ENCODE measurements at regions not wholly inside any gene's neighbourhood (a gene's known extent, or its start where the extent isn't known, plus 50 kb on each side); places are given as distances from the start of the nearest gene placed in this dataset.

DNA sequence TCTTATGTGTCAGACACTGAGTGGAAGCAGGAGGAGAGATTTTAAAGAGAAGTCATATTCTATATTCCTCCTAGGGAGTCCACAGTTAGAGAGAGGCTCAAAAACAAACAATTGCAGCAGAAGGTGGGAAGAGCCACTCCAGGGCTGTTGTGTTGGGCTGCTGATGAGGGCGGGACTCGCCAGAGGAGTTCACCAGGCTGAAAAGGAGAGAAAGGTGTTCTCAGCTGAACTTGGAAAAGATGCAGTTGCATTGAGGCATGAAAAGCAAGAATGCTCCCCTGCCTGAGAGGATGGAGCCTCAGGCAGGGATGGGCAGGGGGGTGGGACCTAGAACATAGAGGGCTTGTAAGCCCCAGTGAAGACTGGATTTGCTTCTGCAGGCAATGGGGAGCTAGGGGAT lies 324.2 kb downstream of the CXCL12 start:
- WGBS, 2 donors, result 69 to 85% methylated on average over 2 of the region's 2 CpGs
- no peak for DNase-seq
- TF ChIP-seq CTCF (IDR thresholded peaks at IDR 0.05), result no peak
- TF ChIP-seq POLR2A (IDR thresholded peaks at IDR 0.05), result no peak
- no peaks in the 10 kb centered on the region for H3K36me3 ChIP-seq (ENCODE audit: low read depth, missing control alignments)
- no peak overlapping the region for H3K4me3 ChIP-seq
- H3K4me1 ChIP-seq, result peaks cover 6% of the 10 kb centered on the region
- H3K9me3 ChIP-seq, result no peaks in the 10 kb centered on the region
- no peak overlapping the region for H3K27ac ChIP-seq
- no peaks in the 10 kb centered on the region for H3K27me3 ChIP-seq
- intact Hi-C loops (cut with DNase I; ENCODE audit: low total_unique reads), result no loop called here

GRCh38 chr10:44060221-44060620 lies 324.7 kb downstream of the CXCL12 start:
- intact Hi-C loops (cut with DNase I; ENCODE audit: low total_unique reads), result no loop called here
- Histone ChIP-seq H3K27ac (no peak overlapping the region), H3K9me3 (no peaks in the 10 kb centered on the region), H3K4me3 (no peak overlapping the region), H3K27me3 (no peaks in the 10 kb centered on the region), H3K4me1 (peaks cover 3% of the 10 kb centered on the region), H3K36me3 (ENCODE audit: low read depth, missing control alignments) (no peaks in the 10 kb centered on the region)
- peak; percentile 24 for DNase-seq
- WGBS, 2 donors, result 27 to 31% methylated on average over 2 of the region's 2 CpGs
- TF ChIP-seq CTCF (IDR thresholded peaks at IDR 0.05), result no peak

GRCh38 chr10:44058259-44058658 lies 326.6 kb downstream of the CXCL12 start:
- intact Hi-C loops (cut with DNase I; ENCODE audit: low total_unique reads), result no loop called here
- Histone ChIP-seq H3K27ac (no peak overlapping the region), H3K4me1 (peaks cover 3% of the 10 kb centered on the region), H3K36me3 (ENCODE audit: low read depth, missing control alignments) (no peaks in the 10 kb centered on the region), H3K9me3 (no peaks in the 10 kb centered on the region), H3K27me3 (no peaks in the 10 kb centered on the region), H3K4me3 (no peak overlapping the region)
- DNase-seq, result no peak
- 94 to 96% methylated on average over 3 of the region's 3 CpGs for WGBS, 2 donors
- TF ChIP-seq CTCF (IDR thresholded peaks at IDR 0.05) (no peak), POLR2A (IDR thresholded peaks at IDR 0.05) (no peak)

- intact Hi-C loops (cut with DNase I; ENCODE audit: low total_unique reads), result no loop called here
- no peak overlapping the region for H3K4me3 ChIP-seq
- no peak overlapping the region for H3K27ac ChIP-seq
- H3K36me3 ChIP-seq (ENCODE audit: low read depth, missing control alignments), result no peaks in the 10 kb centered on the region
- no peaks in the 10 kb centered on the region for H3K27me3 ChIP-seq
- WGBS, 2 donors, result 33 to 63% methylated on average over 17 to 27 of the region's 27 CpGs
- DNase-seq, result no peak
- H3K4me1 ChIP-seq, result peaks cover 3% of the 10 kb centered on the region
- TF ChIP-seq CTCF (IDR thresholded peaks at IDR 0.05), result no peak
- H3K9me3 ChIP-seq, result no peaks in the 10 kb centered on the region
Observed at GRCh38 chr10:44056967-44057805, 327.7 kb downstream of the CXCL12 start.

DNA sequence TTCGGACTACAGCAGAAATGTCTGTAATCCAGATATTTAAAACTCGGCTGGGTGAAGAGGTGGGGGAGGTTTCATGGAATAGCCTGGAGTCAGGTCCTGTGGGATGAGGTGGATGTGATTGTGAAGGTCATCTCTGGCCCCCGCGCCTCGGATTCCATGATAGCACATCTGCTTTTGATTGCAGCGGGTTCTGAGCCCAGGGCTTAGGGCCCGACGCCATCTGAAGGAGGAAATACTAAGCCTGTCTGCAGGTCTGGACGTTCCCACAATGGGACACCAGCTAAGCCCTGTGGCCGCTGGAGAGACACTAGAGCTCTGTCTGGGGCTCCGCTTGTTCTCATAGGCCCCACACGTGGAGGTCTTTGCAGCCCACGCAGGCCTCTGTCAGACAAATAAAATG lies 328.7 kb downstream of the CXCL12 start:
- Histone ChIP-seq H3K27ac (no peak overlapping the region), H3K27me3 (no peaks in the 10 kb centered on the region), H3K4me1 (peaks cover 3% of the 10 kb centered on the region), H3K4me3 (no peak overlapping the region), H3K9me3 (no peaks in the 10 kb centered on the region), H3K36me3 (ENCODE audit: low read depth, missing control alignments) (no peaks in the 10 kb centered on the region)
- TF ChIP-seq CTCF (IDR thresholded peaks at IDR 0.05) (no peak), POLR2A (IDR thresholded peaks at IDR 0.05) (no peak)
- 14 to 23% methylated on average over 13 of the region's 13 CpGs for WGBS, 2 donors
- peak; percentile 26 for DNase-seq
- intact Hi-C loops (cut with DNase I; ENCODE audit: low total_unique reads), result no loop called here
